Keratinocyte (primary cell): ENCODE measurements at regions not wholly inside any gene's neighbourhood (a gene's known extent, or its start where the extent isn't known, plus 50 kb on each side); places are given as distances from the start of the nearest gene placed in this dataset.

Experiments
- CTCF ChIP-seq, 3 experiments: IDR thresholded peaks in 1 of 3; conservative IDR thresholded peaks in 1 of 3; optimal IDR thresholded peaks in 1 of 3; 2 replicates in 2 of 3; 3 replicates in 1 of 3; pipeline versions ENCODE3 to v1.5.1; 2011; ENCODE audit warnings: low read length in 3 of 3, mild to moderate bottlenecking in 3 of 3, moderate library complexity in 2 of 3, control low read depth in 1 of 3, inconsistent platforms in 1 of 3; ENCODE audit not compliant: insufficient read depth in 2 of 3; ENCODE audit errors: extremely low read depth in 1 of 3
- EZH2 ChIP-seq: IDR thresholded peaks from one replicate; pipeline ENCODE4 v1.6.1; 2012; ENCODE audit warnings: inconsistent platforms, mild to moderate bottlenecking, low read length, moderate library complexity

GRCh38 chr7:19991936-19992335, 218.5 kb upstream of the TMEM196 start:
- no peak for TF ChIP-seq CTCF (optimal IDR thresholded peaks at IDR 0.05 in 1 of 3, IDR thresholded peaks at IDR 0.05 in 1 of 3, conservative IDR thresholded peaks at IDR 0.05 in 1 of 3; ENCODE audit: extremely low read depth in 1 of 3, insufficient read depth in 2 of 3, low read length in 3 of 3)
- no peak for TF ChIP-seq EZH2
